ENCODE measurements at regions not wholly inside any gene's neighbourhood (a gene's known extent, or its start where the extent isn't known, plus 50 kb on each side); places are given as distances from the start of the nearest gene placed in this dataset.

DNA sequence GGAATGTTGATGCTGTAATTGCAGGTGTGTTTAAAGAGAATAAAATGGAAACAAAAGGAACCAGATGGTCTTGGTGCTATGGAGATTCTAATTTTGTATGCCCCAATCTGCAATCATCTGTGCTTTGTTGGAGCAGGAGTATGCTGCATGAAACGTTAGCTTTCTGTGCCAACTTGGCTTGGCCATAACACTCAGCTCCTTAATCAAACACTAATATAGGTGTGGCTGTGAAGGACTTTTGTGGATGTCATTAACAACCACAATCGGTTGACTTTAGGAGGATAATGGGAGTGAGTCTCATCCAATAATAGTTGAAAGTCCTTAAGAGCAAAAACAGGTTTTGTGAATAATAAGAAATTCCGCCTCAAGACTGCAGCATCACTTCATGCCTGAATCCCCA lies 399.2 kb downstream of the NLGN4X start:
- no peaks in the 10 kb centered on the region for H3K36me3 Mint-ChIP-seq (ENCODE audit: low read depth)
- no peak overlapping the region for H3K27ac Mint-ChIP-seq
- no peak for DNase-seq (ENCODE audit: low spot score)
- H3K27me3 Mint-ChIP-seq (ENCODE audit: low read depth) = no peaks in the 10 kb centered on the region
- H3K4me3 Mint-ChIP-seq = no peak overlapping the region
- H3K9me3 Mint-ChIP-seq = peaks cover 5% of the 10 kb centered on the region
- no peaks in the 10 kb centered on the region for H3K4me1 Mint-ChIP-seq (ENCODE audit: low read depth)

DNA sequence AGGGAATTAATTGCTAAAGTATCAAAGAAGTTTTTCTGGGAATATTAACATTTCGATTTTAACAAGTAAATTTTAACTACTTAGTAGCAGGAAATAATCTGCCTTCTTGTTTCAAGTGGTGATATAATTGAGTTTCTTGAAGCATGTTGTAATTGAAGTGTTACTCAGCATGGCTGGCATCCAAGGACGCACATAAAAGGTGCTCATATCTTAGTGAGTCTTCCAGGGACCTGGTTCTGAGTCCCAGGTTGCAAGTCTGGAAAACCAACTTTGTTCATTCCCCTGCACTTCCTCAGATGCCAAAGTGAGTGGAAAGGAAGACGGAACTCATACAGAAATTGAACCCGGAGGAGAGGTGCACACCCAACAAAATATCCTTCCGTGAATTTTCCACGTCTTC lies 399.6 kb downstream of the NLGN4X start:
- H3K27ac Mint-ChIP-seq = no peak overlapping the region
- peaks cover 5% of the 10 kb centered on the region for H3K9me3 Mint-ChIP-seq
- H3K4me1 Mint-ChIP-seq (ENCODE audit: low read depth) = no peaks in the 10 kb centered on the region
- no peak for DNase-seq (ENCODE audit: low spot score)
- no peaks in the 10 kb centered on the region for H3K27me3 Mint-ChIP-seq (ENCODE audit: low read depth)
- H3K4me3 Mint-ChIP-seq = no peak overlapping the region
- H3K36me3 Mint-ChIP-seq (ENCODE audit: low read depth) = no peaks in the 10 kb centered on the region

DNA sequence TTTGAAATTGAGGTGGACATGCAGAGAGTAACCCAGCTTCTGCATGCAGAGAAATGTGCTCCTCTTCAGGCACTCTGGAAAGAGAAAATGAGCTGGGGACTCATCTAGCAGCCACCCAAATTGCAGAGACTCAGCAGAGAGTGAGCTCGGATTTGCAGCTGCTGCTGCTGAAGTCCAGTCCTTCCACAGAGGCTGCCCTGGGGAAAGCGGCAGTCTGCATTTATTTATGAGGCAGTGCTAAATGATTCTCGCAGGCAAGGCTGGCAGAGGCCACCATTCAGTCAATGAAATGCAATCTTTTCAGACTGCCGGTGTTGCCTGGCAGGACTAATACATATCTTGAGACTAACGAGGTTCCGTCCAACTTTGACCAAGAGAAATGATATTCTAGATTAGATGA lies 404.8 kb downstream of the NLGN4X start:
- Mint-ChIP-seq H3K4me3 (no peak overlapping the region), H3K27ac (no peak overlapping the region), H3K27me3 (ENCODE audit: low read depth) (no peaks in the 10 kb centered on the region), H3K9me3 (no peaks in the 10 kb centered on the region), H3K4me1 (ENCODE audit: low read depth) (no peaks in the 10 kb centered on the region), H3K36me3 (ENCODE audit: low read depth) (no peaks in the 10 kb centered on the region)
- DNase-seq (ENCODE audit: low spot score) = no peak

DNA sequence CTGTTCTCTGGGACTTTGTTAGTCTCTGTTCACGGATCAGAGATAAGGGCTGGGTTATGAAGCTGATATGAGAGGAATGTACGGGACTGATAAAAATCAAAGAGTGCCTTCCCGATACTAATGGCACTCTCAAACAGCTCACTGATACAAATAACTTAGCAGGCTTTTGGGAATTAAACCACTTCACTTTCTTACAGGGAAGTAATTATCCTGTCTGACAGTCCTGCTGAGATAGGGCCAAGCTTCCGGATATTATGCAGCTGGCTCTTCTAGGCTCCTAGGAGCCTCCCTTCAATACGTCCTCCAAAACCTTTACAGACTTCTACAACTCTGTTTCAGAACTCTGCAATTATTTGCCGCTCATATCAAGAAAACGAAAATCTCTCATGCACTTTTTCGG lies 418.0 kb downstream of the NLGN4X start:
- Mint-ChIP-seq H3K27ac (no peak overlapping the region), H3K36me3 (ENCODE audit: low read depth) (no peaks in the 10 kb centered on the region), H3K9me3 (peaks cover 4% of the 10 kb centered on the region)

DNA sequence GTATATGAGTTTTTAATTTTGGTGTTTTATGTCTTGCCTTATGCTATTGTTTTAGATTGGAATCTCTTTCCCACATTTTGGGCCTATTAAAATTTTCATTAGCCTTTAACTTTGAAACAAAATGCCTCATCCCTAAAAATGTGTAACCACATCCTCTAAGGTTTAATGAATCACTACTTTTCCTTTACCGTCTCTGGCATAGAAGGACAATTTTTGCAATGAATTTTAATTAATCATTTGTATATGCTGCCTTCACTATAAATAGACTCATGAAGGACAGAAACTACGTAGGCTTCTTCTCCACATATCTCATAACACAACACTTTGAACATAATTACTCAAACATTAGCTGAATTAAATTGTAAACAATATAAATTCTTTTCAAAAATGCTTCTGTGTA lies 421.5 kb downstream of the NLGN4X start:
- Mint-ChIP-seq H3K4me3 (no peak overlapping the region), H3K9me3 (peaks cover 4% of the 10 kb centered on the region), H3K27ac (no peak overlapping the region), H3K27me3 (ENCODE audit: low read depth) (no peaks in the 10 kb centered on the region), H3K4me1 (ENCODE audit: low read depth) (no peaks in the 10 kb centered on the region), H3K36me3 (ENCODE audit: low read depth) (no peaks in the 10 kb centered on the region)
- DNase-seq (ENCODE audit: low spot score) = no peak

More for the DNA sequence above, 418.0 kb downstream of the NLGN4X start:
- Mint-ChIP-seq H3K4me3 (no peak overlapping the region), H3K27me3 (ENCODE audit: low read depth) (no peaks in the 10 kb centered on the region), H3K4me1 (ENCODE audit: low read depth) (no peaks in the 10 kb centered on the region)
- no peak for DNase-seq (ENCODE audit: low spot score)

DNA sequence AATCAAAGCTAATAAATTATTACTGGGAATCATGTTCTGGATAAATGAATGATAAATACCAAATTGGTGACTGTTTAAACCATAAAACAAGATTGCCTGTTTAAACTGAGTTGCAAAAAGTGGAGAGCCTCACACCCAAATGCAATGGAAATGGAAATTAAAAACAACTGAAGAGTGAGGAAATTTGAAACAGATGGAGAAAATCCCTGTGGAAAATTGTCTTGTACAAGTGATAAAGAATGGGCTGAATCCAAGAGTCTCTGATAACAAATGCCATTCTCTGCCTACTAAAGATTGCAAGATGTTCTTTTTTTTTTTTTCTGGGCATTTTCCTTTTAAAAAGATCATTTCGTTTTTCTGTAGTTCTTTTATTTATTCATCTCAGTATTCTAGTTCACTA lies 426.3 kb downstream of the NLGN4X start:
- Mint-ChIP-seq H3K4me1 (ENCODE audit: low read depth) (no peaks in the 10 kb centered on the region), H3K9me3 (peaks cover 9% of the 10 kb centered on the region), H3K36me3 (ENCODE audit: low read depth) (no peaks in the 10 kb centered on the region), H3K4me3 (no peak overlapping the region), H3K27ac (no peak overlapping the region), H3K27me3 (ENCODE audit: low read depth) (no peaks in the 10 kb centered on the region)
- no peak for DNase-seq (ENCODE audit: low spot score)

DNA sequence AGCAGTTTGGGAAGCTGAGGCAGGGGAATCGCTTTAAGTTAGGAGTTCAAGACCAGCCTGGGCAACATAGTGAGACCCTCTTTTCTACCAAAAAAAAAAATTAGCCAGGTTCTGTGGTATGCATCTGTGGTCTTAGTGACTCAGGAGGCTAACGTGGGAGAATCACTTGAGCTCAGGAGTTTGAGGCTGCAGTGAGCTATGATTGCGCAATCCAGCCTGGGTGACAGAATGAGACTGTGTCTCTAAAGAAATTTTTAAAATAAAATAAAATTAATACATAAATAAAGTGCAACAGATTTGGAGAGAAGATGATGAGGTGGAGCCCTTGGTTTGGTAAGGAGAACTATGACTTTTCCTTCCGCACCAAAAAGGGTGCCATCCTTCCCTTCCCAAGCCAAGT lies 436.9 kb downstream of the NLGN4X start:
- Mint-ChIP-seq H3K4me3 (no peak overlapping the region), H3K27me3 (ENCODE audit: low read depth) (no peaks in the 10 kb centered on the region), H3K36me3 (ENCODE audit: low read depth) (no peaks in the 10 kb centered on the region), H3K9me3 (peaks cover 8% of the 10 kb centered on the region), H3K4me1 (ENCODE audit: low read depth) (no peaks in the 10 kb centered on the region), H3K27ac (no peak overlapping the region)
- no peak for DNase-seq (ENCODE audit: low spot score)

DNA sequence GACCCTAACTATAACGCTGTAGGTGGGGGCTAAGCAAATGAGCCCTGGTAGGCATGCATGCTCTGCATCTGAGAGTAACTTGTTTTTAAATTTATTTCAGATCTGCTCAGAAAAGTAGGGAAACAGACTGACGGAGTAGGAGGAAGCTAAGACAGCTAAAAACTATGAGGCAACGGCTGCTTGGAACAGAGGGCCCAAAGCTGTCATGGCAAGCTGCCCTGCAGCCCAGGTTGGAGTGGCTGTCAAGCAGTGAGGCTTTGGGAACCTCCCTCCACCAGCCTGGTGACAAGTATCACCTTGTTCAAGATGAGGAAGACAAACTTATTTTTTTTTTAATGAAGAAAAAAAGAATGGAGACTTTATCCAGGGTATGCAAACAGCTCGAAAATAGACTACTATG lies 439.8 kb downstream of the NLGN4X start:
- DNase-seq (ENCODE audit: low spot score) = no peak
- Mint-ChIP-seq H3K4me1 (ENCODE audit: low read depth) (no peaks in the 10 kb centered on the region), H3K27me3 (ENCODE audit: low read depth) (no peaks in the 10 kb centered on the region), H3K4me3 (no peak overlapping the region), H3K27ac (no peak overlapping the region), H3K9me3 (peaks cover 6% of the 10 kb centered on the region), H3K36me3 (ENCODE audit: low read depth) (no peaks in the 10 kb centered on the region)

DNA sequence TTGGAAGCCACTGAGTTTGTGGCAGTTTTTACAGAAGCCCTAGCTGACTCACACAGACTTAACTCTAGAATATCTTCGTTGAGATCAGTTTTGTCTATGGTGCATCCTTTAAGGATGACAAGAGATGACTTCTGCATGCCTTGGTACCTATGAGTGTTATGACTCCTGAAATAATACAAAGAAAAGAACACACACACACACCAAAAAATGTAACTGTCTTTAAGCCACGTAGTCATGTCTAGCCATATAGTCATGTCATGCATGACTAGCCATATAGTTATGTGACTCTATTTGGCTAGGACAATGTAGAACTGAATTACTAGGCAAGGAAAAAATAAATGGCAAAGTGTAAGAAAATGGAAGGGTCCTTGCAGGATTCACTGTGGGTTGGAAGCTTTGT lies 447.8 kb downstream of the NLGN4X start:
- Mint-ChIP-seq H3K4me3 (no peak overlapping the region), H3K4me1 (ENCODE audit: low read depth) (no peaks in the 10 kb centered on the region), H3K36me3 (ENCODE audit: low read depth) (no peaks in the 10 kb centered on the region), H3K27me3 (ENCODE audit: low read depth) (no peaks in the 10 kb centered on the region), H3K9me3 (peaks cover 6% of the 10 kb centered on the region), H3K27ac (no peak overlapping the region)
- no peak for DNase-seq (ENCODE audit: low spot score)

DNA sequence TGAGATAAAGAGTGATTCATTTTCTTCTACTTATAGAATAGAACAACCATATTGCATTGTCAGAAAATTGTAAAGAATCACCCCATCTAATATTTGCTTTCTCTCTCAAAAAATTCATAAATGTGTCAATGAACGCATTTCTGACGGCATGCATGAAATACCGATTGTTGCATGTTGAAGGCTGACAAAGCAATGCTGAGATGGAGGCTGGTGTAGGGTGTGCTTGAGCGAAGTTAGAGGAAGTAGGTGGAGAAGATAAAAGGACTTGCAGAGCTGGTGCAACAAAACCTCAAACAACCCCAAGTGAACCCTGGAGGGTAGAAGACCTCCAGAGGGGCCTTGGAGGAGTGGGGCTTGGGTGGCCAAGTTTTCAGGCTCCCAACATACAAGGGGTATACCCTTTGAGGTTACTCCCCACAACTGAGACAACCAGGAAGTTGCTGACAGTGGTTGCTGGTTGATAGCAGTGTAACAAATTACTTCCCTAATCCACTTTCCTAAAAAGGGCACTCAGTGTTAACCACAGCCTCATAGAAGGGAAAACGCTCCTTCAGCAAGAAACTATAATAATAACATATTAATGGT lies 452.7 kb downstream of the NLGN4X start:
- Mint-ChIP-seq H3K4me3 (no peak overlapping the region), H3K4me1 (ENCODE audit: low read depth) (no peaks in the 10 kb centered on the region), H3K27ac (no peak overlapping the region), H3K27me3 (ENCODE audit: low read depth) (no peaks in the 10 kb centered on the region), H3K9me3 (peaks cover 3% of the 10 kb centered on the region), H3K36me3 (ENCODE audit: low read depth) (no peaks in the 10 kb centered on the region)
- no peak for DNase-seq (ENCODE audit: low spot score)

DNA sequence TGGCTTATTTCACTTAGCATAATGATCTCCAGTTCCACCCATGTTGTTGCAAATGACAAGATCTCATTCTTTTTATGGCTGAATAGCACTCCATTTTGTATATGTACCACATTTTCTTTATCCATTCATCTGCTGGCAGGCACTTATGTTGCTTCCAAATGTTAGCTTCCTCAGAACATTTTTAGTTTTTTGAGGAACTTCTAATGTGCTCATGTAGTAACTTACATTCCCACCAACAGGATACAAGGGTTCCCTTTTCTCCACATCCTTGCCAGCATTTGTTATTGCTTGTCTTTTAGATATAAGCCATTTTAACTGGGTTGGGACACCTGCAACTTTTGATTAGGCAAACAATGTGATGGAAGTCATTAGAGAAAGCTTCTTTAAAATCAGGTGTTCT lies 454.2 kb downstream of the NLGN4X start:
- H3K9me3 Mint-ChIP-seq = peaks cover 3% of the 10 kb centered on the region
- DNase-seq (ENCODE audit: low spot score) = no peak
- no peaks in the 10 kb centered on the region for H3K36me3 Mint-ChIP-seq (ENCODE audit: low read depth)
- no peaks in the 10 kb centered on the region for H3K4me1 Mint-ChIP-seq (ENCODE audit: low read depth)
- no peak overlapping the region for H3K27ac Mint-ChIP-seq
- H3K4me3 Mint-ChIP-seq = no peak overlapping the region
- no peaks in the 10 kb centered on the region for H3K27me3 Mint-ChIP-seq (ENCODE audit: low read depth)

DNA sequence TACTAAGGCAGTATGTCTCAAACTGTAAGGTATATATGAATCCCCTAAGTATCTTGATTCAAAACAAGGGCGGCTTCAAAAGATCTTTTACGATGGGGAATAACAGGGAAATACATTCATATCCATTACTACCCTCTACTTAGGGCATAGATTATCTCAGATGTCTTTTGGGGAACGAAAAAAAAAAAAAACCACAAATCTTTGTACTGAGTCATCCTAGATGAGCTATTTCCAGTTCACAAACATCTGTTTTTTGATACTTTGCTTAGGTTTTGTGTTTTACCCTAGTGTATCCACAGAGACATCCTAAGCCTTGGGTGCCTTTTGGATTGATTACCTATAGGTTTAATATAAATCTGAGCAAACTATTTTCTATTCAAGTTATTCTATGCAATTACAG lies 457.2 kb downstream of the NLGN4X start:
- no peaks in the 10 kb centered on the region for H3K4me1 Mint-ChIP-seq (ENCODE audit: low read depth)
- no peak overlapping the region for H3K27ac Mint-ChIP-seq

DNA sequence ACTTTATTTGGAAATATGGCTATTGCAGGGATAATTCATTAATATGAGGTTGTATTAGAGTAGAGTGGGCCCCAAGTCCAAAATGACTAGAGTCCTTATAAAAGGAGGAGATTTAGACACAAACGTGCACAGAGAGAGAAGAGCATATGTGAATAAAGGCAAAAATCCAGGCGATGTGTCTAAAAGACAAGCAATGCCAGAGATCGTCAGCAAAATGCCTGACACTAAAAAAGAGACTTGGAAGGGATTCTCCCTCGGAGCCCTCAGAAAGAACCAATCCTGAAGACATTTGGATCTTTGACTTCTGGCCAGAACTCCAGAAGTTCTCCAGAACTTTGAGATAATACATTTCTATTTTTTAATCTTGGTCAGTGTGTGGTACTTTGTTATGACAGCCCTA lies 472.1 kb downstream of the NLGN4X start:
- no peaks in the 10 kb centered on the region for H3K4me1 Mint-ChIP-seq (ENCODE audit: low read depth)
- no peak overlapping the region for H3K27ac Mint-ChIP-seq
- DNase-seq (ENCODE audit: low spot score) = no peak
- no peaks in the 10 kb centered on the region for H3K36me3 Mint-ChIP-seq (ENCODE audit: low read depth)
- H3K9me3 Mint-ChIP-seq = peaks cover 15% of the 10 kb centered on the region
- no peaks in the 10 kb centered on the region for H3K27me3 Mint-ChIP-seq (ENCODE audit: low read depth)
- H3K4me3 Mint-ChIP-seq = no peak overlapping the region

More for the DNA sequence above, 457.2 kb downstream of the NLGN4X start:
- no peak overlapping the region for H3K4me3 Mint-ChIP-seq
- no peaks in the 10 kb centered on the region for H3K27me3 Mint-ChIP-seq (ENCODE audit: low read depth)
- DNase-seq (ENCODE audit: low spot score) = no peak
- no peaks in the 10 kb centered on the region for H3K36me3 Mint-ChIP-seq (ENCODE audit: low read depth)
- H3K9me3 Mint-ChIP-seq = peaks cover 5% of the 10 kb centered on the region

DNA sequence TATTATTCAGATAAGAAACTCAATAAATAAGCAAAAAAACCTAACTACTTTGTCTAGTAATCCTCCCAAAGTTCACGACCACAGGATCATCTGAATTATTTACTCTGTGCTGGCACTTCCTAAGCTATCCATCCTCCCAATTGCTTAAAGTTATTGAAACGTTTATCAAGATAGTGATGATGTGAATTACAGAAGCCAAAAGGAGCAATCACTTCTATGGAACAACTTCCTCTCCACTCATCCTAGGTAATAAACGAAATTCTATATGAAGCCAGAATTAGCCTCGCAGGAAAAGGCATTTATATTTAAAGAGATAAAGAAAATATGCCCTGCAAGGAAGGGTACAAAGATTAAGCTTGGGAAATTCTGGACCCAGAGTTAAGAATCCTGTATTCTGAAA lies 475.4 kb downstream of the NLGN4X start:
- no peak overlapping the region for H3K27ac Mint-ChIP-seq
- no peaks in the 10 kb centered on the region for H3K36me3 Mint-ChIP-seq (ENCODE audit: low read depth)
- H3K27me3 Mint-ChIP-seq (ENCODE audit: low read depth) = no peaks in the 10 kb centered on the region
- no peak overlapping the region for H3K4me3 Mint-ChIP-seq
- DNase-seq (ENCODE audit: low spot score) = no peak
- peaks cover 10% of the 10 kb centered on the region for H3K9me3 Mint-ChIP-seq
- no peaks in the 10 kb centered on the region for H3K4me1 Mint-ChIP-seq (ENCODE audit: low read depth)

DNA sequence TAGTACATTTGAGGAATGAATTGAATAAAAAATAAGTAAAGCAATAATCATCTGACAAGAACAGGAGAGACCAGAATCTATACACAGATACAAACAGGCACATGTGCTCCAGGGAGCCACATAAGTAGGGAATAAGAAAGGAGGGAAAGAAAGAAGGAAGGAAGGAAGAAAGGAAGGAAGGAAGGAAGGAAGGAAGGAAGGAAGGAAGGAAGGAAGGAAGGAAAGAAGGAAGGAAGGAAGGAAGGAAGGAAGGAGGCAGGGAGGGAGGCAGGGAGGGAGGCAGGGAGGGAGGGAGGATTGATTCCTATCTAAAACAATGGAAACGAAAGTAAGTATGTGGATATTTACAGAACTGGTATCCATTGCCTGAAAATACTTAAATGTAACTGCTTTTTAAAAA lies 475.8 kb downstream of the NLGN4X start:
- no peak overlapping the region for H3K4me3 Mint-ChIP-seq
- no peaks in the 10 kb centered on the region for H3K36me3 Mint-ChIP-seq (ENCODE audit: low read depth)
- H3K27me3 Mint-ChIP-seq (ENCODE audit: low read depth) = no peaks in the 10 kb centered on the region
- DNase-seq (ENCODE audit: low spot score) = no peak
- H3K27ac Mint-ChIP-seq = no peak overlapping the region
- H3K4me1 Mint-ChIP-seq (ENCODE audit: low read depth) = no peaks in the 10 kb centered on the region
- peaks cover 10% of the 10 kb centered on the region for H3K9me3 Mint-ChIP-seq
